Inflammatory macrophage treated with lipopolysaccharide for 1 hour (primary cell): ENCODE measurements at regions not wholly inside any gene's neighbourhood (a gene's known extent, or its start where the extent isn't known, plus 50 kb on each side); places are given as distances from the start of the nearest gene placed in this dataset.
A peak's percentile ranks its signal among the peaks of the same experiment; 100 is the strongest.
"Not testable (repeated sequence)": the region's sequence is repeated elsewhere in the genome, so short reads cannot be mapped to it uniquely, and the experiment has no call there.

Experiments used
- DNase-seq, 2 donors: peaks; one replicate each; pipeline ENCODE4 v3.0.0-alpha.2; 2020 to 2022

- no peak for DNase-seq
Observed at GRCh38 chr16:52386694-52387093, 160.2 kb downstream of the TOX3 start.

GRCh38 chr16:52384378-52384777 lies 162.6 kb downstream of the TOX3 start:
- DNase-seq = no peak

DNA sequence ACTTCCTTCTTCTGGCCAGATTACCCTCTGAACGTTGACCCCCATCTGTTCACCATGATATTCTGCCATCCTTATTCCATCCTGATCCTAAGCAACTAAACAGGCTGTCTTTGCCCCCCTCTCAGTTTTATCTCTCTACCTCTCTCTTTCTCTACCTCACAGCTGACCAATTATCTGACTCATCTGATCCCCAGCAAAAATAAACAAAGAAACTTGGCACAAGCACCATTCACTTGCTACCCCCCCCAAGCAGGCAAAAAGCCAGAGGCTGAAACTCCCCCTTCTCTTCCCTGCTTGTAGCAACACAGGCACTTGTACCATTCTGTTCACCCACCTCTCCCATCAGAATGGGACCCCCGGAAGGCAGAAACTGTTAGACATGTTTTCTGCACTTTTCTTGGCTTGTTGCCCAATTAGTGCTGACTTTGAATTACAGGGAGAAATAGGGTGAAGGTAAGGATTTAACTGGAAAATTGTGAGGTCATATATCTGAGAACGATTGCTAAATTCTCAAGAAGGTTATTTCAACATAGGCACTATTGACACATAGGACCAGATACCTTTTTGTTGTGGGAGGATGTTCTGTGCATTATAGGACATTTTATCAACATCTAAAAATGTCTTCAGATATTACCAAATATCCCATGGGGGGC lies 163.2 kb downstream of the TOX3 start:
- no peak for DNase-seq

GRCh38 chr16:52383119-52383518 lies 163.8 kb downstream of the TOX3 start:
- DNase-seq = no peak

DNA sequence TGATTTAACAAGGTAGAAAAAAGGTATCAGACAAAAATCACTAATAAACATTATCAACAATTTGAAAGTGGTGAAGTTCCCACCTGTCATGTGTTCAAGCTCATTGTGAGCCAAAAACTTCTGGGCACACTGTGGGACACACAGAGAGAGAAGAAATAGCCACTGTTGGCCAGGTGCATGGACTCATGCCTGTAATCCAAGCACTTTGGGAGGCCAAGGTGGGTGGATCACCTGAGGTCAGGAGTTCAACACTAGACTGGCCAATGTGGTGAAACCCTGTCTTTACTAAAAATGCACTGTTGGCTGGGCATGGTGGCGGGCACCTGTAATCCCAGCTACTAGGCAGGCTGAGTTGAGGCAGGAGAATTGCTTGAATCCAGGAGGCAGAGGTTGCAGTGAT lies 167.4 kb downstream of the TOX3 start:
- no peak for DNase-seq

DNA sequence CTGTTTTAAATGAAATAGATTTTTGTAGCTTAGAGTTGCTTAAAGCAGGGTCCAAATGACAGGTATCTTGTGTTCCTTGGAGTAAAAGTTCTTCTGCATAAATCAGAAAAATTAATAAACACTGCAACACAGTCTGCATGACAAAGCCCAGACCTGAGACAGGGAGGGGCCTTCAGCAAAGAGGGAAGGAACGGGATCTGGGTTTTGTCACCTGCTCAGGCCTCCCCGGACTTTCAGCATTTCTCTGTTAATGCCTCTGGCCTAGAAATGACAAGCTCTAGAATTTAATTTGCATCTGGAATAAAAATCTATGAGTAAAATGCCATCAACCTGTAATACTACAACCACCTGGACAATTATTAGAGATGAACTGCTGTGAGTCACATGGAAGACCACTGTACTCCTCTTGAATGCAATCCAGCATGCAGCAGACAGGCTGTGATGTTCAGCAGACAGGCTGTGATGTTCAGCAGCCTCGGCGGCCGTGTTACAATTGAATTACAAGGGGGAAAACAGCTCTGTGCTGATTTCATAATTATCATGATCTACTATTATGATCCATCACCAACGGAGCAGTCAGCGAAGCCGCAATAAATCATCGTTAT lies 170.2 kb downstream of the TOX3 start:
- DNase-seq = no peak

DNA sequence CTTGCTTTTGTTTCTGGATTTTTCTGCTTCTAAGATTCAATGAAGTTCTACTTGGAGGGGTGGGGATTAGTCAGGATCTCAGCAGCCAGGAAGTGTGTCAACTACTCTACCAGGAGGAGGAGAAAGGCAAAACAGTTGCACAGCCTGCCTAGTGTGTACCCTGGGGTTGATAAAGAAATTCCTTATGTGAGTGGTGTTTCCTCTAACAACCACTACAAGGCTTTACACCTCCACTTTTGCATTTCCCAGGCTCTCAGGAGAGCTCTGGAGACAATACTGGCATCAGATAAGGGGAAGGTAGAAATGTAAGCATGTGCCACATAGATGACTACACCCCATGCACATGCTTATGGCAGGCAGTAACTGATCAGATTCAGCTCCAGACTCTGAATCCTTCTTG lies 174.6 kb downstream of the TOX3 start:
- no peak for DNase-seq

DNA sequence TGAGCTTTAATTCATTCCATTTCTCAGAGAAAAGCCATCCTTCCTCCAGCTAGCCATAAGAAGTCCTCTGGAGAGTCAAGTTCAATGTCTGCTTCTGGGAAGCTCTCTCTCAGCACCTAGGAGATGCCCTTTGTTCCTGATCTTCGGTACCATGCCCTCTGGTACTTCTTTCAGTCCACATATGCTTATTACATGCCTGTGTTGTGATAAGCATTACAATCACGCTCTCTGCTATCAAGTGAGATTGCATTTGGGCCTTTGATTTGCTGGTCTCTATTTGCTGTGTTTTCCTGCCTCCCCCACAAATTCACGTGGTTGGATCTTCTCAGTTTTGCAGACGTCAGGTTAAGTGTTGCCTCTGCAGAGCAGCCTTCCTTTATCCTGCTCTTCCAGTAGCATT lies 178.1 kb downstream of the TOX3 start:
- DNase-seq = no peak

- DNase-seq = no peak
Observed at GRCh38 chr16:52367821-52368220, 179.1 kb downstream of the TOX3 start.

DNA sequence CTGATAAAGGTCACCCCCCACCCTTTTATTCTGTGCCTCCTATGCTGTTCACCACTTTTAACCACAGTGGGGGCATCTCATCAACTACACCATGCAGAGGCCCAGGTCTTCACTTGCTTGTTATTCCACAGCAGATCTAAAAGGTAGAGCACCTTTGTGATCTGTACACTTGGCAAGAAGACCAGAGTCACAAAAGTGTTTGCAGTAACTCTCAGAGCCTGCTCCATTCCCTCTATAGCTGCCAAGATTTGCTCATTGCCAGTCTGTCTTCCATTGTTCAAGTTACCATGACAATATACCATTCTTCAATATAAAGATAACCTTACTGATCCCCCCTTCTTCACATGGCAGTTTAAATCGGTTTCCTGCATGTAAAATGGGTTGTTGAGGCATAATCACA lies 180.0 kb downstream of the TOX3 start:
- no peak for DNase-seq

DNA sequence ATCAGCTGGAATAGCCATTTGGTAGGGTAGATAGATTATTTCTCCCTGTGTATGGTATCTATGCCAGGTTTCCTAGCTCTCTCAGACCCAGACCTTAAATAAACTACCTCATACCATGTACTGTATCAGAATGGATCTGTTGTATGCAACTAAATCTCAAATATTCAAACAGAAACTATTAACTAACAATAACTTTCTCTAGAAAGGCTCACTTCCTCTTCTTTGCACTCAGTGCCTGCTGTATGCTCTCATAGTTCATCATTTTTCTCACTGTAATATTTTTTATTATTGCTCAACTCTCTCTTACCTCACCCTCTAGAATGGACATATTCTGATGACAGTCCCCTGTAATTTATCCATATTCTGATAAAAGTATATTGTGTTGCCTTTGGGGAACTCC lies 182.4 kb downstream of the TOX3 start:
- DNase-seq = peak; percentile 1 to 3

GRCh38 chr16:52363082-52363481 lies 183.9 kb downstream of the TOX3 start:
- DNase-seq = no peak

- DNase-seq = no peak
Observed at GRCh38 chr16:52357711-52358110, 189.2 kb downstream of the TOX3 start.

- DNase-seq = no peak
Observed at GRCh38 chr16:52353249-52353648, 193.7 kb downstream of the TOX3 start.

GRCh38 chr16:52351451-52351850 lies 195.5 kb downstream of the TOX3 start:
- DNase-seq = no peak

- no peak for DNase-seq
Observed at GRCh38 chr16:52350031-52350642, 196.8 kb downstream of the TOX3 start.

GRCh38 chr16:52346709-52347108 lies 200.2 kb downstream of the TOX3 start:
- no peak for DNase-seq

DNA sequence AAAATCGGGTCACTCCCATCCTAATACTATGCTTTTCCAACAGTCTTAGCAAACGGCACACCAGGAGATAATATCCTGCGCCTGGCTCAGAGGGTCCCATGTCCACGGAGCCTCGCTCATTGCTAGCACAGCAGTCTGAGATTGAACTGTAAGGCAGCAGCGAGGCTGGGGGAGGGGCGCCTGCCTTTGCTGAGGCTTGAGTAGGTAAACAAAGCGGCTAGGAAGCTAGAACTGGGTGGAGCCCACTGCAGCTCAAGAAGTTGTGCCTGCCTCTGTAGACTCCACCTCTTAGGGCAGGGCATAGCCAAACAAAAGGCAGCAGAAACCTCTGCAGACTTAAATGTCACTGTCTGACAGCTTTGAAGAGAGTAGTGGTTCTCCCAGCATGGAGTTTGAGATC lies 213.3 kb downstream of the TOX3 start:
- not testable (repeated sequence) for DNase-seq

GRCh38 chr16:52320930-52321439 lies 226.0 kb downstream of the TOX3 start:
- no peak for DNase-seq

GRCh38 chr16:52318302-52319009 lies 228.5 kb downstream of the TOX3 start:
- no peak for DNase-seq

DNA sequence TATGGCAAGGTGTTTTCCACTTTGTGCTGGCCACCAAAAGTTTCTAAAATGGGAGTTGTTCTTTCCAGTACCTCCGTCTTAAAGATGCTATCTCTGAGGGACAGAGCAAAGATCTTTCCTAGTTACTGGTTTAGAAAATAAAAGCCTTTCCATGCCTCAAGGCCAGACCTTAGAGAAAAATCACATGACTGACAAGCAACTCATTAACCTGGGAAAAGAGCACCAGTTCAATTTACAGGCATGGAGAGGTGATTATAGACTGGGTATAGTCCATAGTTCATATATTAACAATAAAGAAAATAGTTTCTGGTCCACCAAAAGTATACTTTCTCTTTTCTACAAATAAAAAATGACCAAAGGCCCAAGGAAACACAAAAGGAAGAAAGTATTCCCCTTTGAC lies 230.7 kb downstream of the TOX3 start:
- no peak for DNase-seq

- DNase-seq = no peak
Observed at GRCh38 chr16:52312716-52313115, 234.2 kb downstream of the TOX3 start.
